Nephron (organoid): ENCODE measurements at regions not wholly inside any gene's neighbourhood (a gene's known extent, or its start where the extent isn't known, plus 50 kb on each side); places are given as distances from the start of the nearest gene placed in this dataset.

ENCODE experiments used
- H3K27ac Mint-ChIP-seq, 3 experiments: 2 replicates each; pipeline ENCODE4 v1.8.0; 2020; ENCODE audit warnings: mixed read lengths in 3 of 3, mild to moderate bottlenecking in 2 of 3, moderate library complexity in 1 of 3
- H3K27me3 Mint-ChIP-seq: 2 replicates; pipeline ENCODE4 v1.8.0; 2021; ENCODE audit warnings: low read depth, mild to moderate bottlenecking, moderate library complexity, mixed read lengths
- H3K36me3 Mint-ChIP-seq: 2 replicates; pipeline ENCODE4 v1.8.0; 2020; ENCODE audit warnings: low read depth, mixed read lengths
- H3K4me1 Mint-ChIP-seq: 2 replicates; pipeline ENCODE4 v1.8.0; 2020; ENCODE audit warnings: mixed read lengths
- H3K4me3 Mint-ChIP-seq, 3 experiments: 2 replicates each; pipeline ENCODE4 v1.8.0; 2020; ENCODE audit warnings: mild to moderate bottlenecking in 3 of 3, mixed read lengths in 3 of 3, moderate library complexity in 2 of 3
- H3K9me3 Mint-ChIP-seq: 2 replicates; pipeline ENCODE4 v1.8.0; 2020; ENCODE audit warnings: mixed read lengths
- CTCF ChIP-seq, 3 experiments: fragments of 200-600 bp; sonication (generic); IDR thresholded peaks; one replicate each; pipeline ENCODE4 v1.5.0; 2021; ENCODE audit warnings: antibody characterized with exemption in 3 of 3; ENCODE audit not compliant: unreplicated experiment in 3 of 3

DNA sequence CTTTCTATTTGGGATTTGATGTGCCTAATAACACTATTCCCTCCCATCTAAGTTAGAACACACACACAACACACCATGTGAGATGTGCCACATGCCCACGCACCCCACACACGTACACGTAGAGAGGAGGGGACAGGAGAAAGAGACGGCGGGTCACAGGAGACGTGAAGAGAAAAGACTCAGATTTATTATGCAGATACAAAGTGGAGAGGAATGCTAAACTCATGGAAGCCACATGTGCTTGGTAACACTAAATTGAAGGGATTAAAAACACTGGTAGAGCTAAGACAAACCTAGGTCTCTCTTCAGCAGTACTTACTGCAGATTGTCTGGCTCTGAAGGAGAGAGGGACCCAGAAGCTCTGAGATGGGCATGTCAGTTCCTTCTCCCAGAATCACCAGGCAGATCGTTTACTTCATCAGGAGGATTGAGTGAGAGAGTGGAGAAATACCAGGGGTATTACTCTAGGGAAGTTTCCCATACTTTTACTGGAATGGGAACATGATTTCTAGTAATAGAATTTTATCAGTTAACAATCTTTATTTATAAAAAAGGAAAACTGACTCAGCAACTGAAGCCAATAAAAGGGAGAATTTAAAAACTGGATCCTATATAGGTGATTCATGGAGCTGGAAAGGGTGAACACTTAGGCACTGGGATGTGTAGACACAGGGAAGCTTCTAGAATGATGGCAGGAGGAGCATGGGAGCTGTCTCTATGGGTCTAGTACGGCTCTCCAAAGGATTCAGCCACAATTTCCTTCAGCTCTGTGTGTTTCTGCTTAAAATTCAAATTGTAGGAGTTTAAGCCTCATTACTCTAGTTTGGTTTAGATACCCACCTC lies 139.4 kb downstream of the MACIR start:
- TF ChIP-seq CTCF (IDR thresholded peaks at IDR 0.05; ENCODE audit: unreplicated experiment in 3 of 3): no peak
- no peak overlapping the region for H3K4me3 Mint-ChIP-seq
- H3K9me3 Mint-ChIP-seq: no peaks in the 10 kb centered on the region
- no peak overlapping the region for H3K27ac Mint-ChIP-seq
- no peaks in the 10 kb centered on the region for H3K36me3 Mint-ChIP-seq
- peaks cover 17% of the 10 kb centered on the region for H3K4me1 Mint-ChIP-seq
- no peaks in the 10 kb centered on the region for H3K27me3 Mint-ChIP-seq

- H3K27me3 Mint-ChIP-seq: no peaks in the 10 kb centered on the region
- H3K36me3 Mint-ChIP-seq: no peaks in the 10 kb centered on the region
- no peak overlapping the region for H3K4me3 Mint-ChIP-seq
- no peak for TF ChIP-seq CTCF (IDR thresholded peaks at IDR 0.05; ENCODE audit: unreplicated experiment in 3 of 3)
- no peaks in the 10 kb centered on the region for H3K9me3 Mint-ChIP-seq
- H3K4me1 Mint-ChIP-seq: peaks cover 17% of the 10 kb centered on the region
- no peak overlapping the region for H3K27ac Mint-ChIP-seq
Observed at GRCh38 chr5:103394676-103395075, 136.1 kb downstream of the MACIR start.

GRCh38 chr5:103393101-103393754 lies 134.7 kb downstream of the MACIR start:
- Mint-ChIP-seq H3K9me3 (no peaks in the 10 kb centered on the region), H3K4me1 (peaks cover 17% of the 10 kb centered on the region), H3K36me3 (no peaks in the 10 kb centered on the region), H3K4me3 (no peak overlapping the region), H3K27ac (peak overlapping the region in 2 of 3 experiments; percentile 53 to 71), H3K27me3 (no peaks in the 10 kb centered on the region)
- TF ChIP-seq CTCF (IDR thresholded peaks at IDR 0.05; ENCODE audit: unreplicated experiment in 3 of 3): no peak

DNA sequence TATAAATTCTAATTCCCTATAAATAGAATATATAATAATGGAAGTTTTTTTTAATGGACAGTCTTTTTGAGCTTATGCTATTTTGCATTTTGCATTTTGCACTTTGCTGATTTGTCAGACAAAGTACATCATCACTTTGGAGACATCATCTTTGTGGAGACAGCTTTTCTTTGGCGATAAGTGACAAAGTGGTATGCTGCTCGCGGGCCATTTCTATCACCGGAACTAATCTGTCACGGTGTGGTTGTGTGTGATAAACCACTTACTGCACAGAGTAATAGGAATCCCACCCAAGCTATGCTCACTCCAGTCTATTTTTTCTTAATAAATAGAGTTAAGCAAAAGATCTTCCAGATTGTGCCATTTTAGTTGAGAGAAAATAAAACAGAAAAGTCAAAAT lies 133.1 kb downstream of the MACIR start:
- no peak for TF ChIP-seq CTCF (IDR thresholded peaks at IDR 0.05; ENCODE audit: unreplicated experiment in 3 of 3)
- Mint-ChIP-seq H3K4me3 (no peak overlapping the region), H3K27me3 (no peaks in the 10 kb centered on the region), H3K4me1 (peaks cover 17% of the 10 kb centered on the region), H3K9me3 (no peaks in the 10 kb centered on the region), H3K27ac (no peak overlapping the region), H3K36me3 (no peaks in the 10 kb centered on the region)

GRCh38 chr5:103389846-103390245 lies 131.3 kb downstream of the MACIR start:
- Mint-ChIP-seq H3K4me3 (no peak overlapping the region), H3K36me3 (no peaks in the 10 kb centered on the region), H3K4me1 (peaks cover 15% of the 10 kb centered on the region), H3K27ac (peak overlapping the region in 1 of 3 experiments; percentile 29), H3K9me3 (peaks cover under 1% of the 10 kb centered on the region), H3K27me3 (no peaks in the 10 kb centered on the region)
- no peak for TF ChIP-seq CTCF (IDR thresholded peaks at IDR 0.05; ENCODE audit: unreplicated experiment in 3 of 3)
